Epithelial cell of proximal tubule (primary cell): ENCODE measurements at regions not wholly inside any gene's neighbourhood (a gene's known extent, or its start where the extent isn't known, plus 50 kb on each side); places are given as distances from the start of the nearest gene placed in this dataset.

Experiments
- DNase-seq: peaks from one replicate; pipeline ENCODE4 v3.0.0-alpha.2; 2011; ENCODE audit warnings: low read depth
- H3K4me3 ChIP-seq: 2 replicates; pipeline ENCODE4 v1.5.1; 2011; ENCODE audit warnings: low read depth, mild to moderate bottlenecking, low read length
- TF ChIP-seq, protein P1 (sequence below): conservative IDR thresholded peaks from 2 replicates; pipeline ENCODE4 v1.5.1; 2012; ENCODE audit warnings: low read depth, mild to moderate bottlenecking, low read length

DNA sequence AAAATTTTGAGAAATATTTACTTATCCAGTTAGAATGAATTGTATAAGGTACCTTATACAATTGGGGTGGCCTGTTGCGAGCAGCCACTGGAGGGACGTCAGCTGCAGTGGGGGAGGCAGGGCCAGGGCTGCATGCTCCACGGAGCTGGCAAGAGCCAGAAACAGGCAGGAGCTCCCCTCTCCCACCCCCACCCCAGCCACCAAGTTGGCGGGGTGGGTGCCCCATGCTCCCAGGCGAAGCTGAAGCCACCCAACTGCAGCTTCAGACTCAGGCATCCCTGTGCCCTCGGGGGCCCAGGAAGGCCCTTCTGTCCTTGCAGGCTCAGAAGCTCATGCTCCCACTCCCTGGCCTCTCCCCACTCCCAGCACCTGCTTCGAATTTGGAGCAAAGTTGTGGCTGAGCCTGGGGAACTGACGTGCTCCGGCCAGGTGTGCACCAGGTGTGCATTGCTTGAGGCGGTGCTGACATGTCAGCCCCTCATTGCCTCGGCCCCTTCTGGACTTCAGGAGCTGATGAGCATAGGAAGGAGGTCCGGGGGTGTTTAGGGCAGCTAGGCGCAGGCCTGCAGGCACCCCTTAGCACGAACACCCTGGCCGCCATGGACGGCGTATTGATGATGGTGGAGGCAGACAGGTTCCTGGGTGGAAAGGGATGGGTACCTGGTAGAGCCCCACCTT lies 743.8 kb upstream of the GBE1 start:
- no peak for DNase-seq
- no peak overlapping the region for H3K4me3 ChIP-seq
- TF ChIP-seq, protein P1, sequence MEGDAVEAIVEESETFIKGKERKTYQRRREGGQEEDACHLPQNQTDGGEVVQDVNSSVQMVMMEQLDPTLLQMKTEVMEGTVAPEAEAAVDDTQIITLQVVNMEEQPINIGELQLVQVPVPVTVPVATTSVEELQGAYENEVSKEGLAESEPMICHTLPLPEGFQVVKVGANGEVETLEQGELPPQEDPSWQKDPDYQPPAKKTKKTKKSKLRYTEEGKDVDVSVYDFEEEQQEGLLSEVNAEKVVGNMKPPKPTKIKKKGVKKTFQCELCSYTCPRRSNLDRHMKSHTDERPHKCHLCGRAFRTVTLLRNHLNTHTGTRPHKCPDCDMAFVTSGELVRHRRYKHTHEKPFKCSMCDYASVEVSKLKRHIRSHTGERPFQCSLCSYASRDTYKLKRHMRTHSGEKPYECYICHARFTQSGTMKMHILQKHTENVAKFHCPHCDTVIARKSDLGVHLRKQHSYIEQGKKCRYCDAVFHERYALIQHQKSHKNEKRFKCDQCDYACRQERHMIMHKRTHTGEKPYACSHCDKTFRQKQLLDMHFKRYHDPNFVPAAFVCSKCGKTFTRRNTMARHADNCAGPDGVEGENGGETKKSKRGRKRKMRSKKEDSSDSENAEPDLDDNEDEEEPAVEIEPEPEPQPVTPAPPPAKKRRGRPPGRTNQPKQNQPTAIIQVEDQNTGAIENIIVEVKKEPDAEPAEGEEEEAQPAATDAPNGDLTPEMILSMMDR, result no peak

GRCh38 chr3:82498186-82498585 lies 736.7 kb upstream of the GBE1 start:
- TF ChIP-seq, protein P1, result no peak
- no peak overlapping the region for H3K4me3 ChIP-seq
- DNase-seq, result no peak

DNA sequence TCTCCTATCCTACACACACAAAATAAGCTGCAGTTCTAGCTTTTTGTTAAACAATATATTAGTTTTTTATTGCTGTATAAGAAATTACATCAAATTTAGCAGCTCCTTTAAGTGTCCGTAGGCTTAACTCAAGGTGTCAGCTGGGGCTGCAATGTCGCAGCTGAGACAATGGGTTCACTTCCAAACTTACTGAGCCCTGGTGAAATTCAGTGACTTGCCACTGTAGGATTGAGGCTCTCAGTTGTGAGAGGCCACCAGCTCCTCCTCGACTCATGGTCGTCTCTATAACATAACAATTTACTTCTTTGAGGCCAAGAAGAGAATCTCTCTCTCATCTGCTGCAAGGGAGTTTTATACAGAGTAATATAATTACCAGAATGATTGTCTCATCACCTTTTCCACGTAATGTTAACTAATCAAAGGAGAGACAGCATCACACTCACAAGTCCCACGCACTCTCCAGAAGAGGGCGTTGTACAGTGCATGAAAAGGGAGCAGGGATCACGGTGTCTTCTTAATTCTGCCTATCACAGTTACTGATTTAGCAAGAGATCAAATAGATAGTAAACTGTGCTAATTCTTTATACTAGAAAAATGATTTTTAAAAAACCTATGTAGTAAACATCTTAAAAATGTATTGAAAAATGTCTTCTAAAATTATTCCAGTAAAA lies 735.6 kb upstream of the GBE1 start:
- TF ChIP-seq, protein P1, result peak; percentile 58
- H3K4me3 ChIP-seq, result no peak overlapping the region
- DNase-seq, result no peak

DNA sequence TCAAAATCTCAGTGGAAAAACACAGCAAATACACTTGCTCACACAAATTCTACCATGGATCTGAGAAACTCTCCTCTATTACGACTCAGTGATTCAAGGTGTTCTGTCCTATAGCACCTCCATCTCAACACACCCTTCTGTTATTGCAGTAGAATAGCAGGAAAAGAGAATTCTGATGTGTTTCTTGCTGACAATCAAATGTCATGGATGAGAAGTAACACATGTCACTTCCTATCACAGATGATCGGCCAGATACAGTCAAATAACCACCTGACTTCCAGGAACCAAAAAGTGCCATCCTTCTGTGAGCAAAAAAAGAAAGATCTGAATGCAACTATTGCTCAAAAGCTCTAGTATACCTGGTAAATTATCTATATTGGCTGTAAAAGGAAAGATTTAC lies 734.2 kb upstream of the GBE1 start:
- H3K4me3 ChIP-seq, result no peak overlapping the region
- DNase-seq, result no peak
- TF ChIP-seq, protein P1, result no peak

DNA sequence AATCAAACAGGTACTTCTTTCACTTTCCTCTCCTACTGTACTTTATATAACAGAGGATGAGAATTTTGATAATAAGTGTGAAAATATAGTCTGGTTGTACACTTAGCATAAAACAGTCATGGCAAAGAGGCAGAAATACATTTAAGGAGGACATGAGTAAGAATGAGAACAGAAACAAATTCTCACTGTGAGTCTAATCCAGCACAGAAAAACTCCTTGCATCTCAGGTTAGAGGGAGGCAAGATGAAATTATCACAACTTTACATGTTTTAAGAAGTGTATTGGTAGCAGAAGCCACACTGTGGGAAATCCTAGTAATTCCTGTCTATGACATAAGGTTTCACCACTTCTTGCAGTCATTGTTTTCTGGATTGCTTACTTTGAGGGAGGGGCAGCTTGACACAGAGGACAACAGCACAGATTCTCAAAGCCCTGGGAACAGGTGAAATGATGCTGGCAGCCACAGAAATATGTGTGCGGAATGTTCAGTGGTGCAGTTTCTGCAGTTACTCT lies 733.6 kb upstream of the GBE1 start:
- TF ChIP-seq, protein P1, result no peak
- DNase-seq, result no peak

GRCh38 chr3:82493858-82494257 lies 732.4 kb upstream of the GBE1 start:
- no peak overlapping the region for H3K4me3 ChIP-seq
- DNase-seq, result no peak
- TF ChIP-seq, protein P1, result no peak

More for the DNA sequence above, 733.6 kb upstream of the GBE1 start:
- no peak overlapping the region for H3K4me3 ChIP-seq

GRCh38 chr3:82475306-82475705 lies 713.9 kb upstream of the GBE1 start:
- TF ChIP-seq, protein P1, result no peak
- no peak overlapping the region for H3K4me3 ChIP-seq
- no peak for DNase-seq
